SIG-M5 treated with dmso at 0.1 percent for 504 hours (cell line): ENCODE measurements at regions not wholly inside any gene's neighbourhood (a gene's known extent, or its start where the extent isn't known, plus 50 kb on each side); places are given as distances from the start of the nearest gene placed in this dataset.
"Not testable (repeated sequence)": the region's sequence is repeated elsewhere in the genome, so short reads cannot be mapped to it uniquely, and the experiment has no call there.

Source experiments
- DNase-seq: peaks from one replicate; lab custom pipeline; 2025; ENCODE audit not compliant: unreplicated experiment; lab: John Stamatoyannopoulos, UW

DNA sequence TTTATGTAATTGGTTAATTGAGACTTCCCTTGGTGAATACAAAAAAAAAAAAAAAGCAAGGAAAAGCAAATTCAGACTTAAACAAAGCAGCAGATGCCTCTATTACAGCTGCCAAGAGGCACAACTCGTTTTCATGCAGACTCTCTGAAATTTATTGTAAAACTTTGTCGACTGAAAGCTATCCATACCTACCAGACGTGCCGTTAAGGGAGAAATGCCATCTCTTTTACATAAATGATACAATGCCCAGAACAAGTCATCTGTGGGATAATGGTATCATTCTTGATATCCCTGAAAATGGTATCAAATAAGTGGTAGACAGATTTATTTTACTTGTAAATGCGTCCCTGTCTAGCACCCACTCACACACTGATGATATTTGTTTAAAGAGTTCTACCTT lies 724.2 kb downstream of the NSUN3 start:
- DNase-seq: no peak

DNA sequence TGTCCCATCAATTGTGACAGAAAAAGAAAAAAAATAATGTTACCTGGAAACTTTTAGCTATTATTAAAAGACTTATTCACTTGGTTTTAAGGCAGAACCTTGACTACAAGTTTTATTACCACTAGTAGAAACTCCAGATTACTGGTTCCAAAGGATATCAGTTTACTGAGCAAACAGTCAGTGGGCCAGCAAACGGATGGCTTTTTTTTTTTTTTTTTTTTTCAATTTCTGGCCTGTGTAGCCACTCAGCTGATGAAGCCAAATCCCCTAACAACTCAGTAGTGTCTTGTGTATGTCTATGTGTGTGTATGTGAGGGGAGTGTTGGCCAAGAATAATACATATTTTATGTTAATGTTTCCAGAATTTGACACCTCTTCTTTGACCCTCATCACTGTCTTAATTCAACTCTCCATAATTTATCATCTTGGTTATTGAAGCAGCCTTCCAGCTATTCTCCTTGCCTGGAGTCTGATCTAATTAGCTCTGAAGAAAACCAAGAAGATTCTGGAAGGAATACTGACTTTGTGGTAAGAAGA lies 724.9 kb downstream of the NSUN3 start:
- no peak for DNase-seq

- peak; percentile 51 for DNase-seq
Measured at GRCh38 chr3:94794563-94794962, 731.7 kb downstream of the NSUN3 start.

GRCh38 chr3:94799420-94800060 lies 736.7 kb downstream of the NSUN3 start:
- DNase-seq: no peak

GRCh38 chr3:94811836-94812235 lies 749.0 kb downstream of the NSUN3 start:
- DNase-seq: peak; percentile 20

GRCh38 chr3:94821241-94821640 lies 758.4 kb downstream of the NSUN3 start:
- DNase-seq: no peak

DNA sequence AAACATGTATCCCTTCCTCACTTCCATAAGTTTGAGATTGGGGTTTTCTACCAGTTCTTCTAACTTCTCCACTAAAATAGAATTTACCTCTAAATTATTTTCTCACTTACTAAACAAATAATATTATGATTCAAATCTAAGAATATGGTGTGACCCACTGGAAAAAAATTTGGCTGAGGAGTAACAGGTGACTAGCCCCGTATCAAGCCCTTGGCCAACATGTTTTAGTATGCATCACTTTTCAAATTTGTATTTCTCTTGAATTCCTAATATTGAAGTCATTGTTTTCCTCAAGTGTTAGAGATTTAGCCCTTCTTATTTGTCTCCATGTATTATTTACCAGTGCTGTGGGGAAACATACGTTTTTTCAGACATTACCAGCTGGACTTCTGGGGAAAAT lies 759.4 kb downstream of the NSUN3 start:
- DNase-seq: no peak

GRCh38 chr3:94846251-94846650 lies 783.4 kb downstream of the NSUN3 start:
- DNase-seq: not testable (repeated sequence)

DNA sequence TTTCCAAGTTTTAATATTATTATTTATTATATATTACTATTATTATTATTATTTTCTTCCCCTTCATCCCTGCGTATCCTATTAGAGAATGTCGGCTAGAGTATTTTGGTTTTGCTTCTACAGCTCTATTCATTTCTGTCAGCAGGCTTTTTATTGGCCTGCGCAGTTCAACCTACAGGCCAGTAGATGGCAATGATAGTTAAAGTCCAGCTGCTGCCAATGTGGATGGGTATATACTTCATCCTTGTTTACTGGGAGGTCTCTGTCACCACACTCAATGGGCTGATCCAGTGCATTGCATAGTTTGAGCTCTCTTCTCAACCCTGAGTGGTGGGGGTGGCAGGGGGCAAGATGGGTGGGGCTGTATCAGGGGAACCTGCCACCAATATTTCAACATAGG lies 799.8 kb downstream of the NSUN3 start:
- DNase-seq: peak; percentile 34

DNA sequence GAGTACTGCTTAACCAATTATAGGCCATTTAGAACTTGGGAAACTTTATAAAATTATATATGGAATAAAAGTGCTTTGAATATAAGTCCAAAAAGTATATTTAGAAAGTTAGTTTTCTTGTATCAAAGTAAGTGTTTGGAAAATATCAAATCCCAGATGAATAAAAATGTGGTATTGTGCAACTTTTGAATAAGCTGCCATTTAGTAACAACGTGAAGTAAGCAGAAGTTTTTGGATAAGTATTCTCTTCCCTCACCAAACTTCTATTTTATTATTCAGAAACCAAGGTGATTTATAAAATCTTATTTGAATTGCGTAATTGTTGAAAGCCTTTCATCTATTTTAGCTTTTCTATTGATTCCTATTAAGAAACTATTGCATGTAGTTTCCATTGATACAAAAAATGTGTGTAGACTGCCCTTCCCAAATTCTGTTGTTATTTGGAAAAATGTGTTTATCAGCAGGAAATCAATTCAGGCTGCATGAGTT lies 806.2 kb downstream of the NSUN3 start:
- DNase-seq: no peak

DNA sequence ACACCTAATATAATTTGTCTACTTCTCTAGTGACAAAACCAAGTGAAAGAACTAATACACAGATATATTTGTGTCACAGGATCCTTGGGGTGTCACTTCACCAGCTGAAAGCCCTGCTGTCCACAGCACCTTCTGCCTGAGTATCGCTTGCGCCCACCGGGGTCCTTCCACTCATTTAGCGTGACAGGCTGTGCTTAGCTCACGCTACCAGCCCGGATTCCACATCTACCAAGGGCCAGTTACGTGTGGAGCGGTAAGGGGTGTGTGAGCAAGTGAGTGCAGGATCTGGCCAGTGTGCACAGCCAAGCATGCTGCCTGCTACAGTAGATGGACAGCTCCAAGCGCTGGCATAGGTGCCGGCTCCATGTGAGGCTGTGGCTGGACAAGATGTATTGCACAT lies 810.9 kb downstream of the NSUN3 start:
- DNase-seq: no peak

- no peak for DNase-seq
Measured at GRCh38 chr3:94875149-94875548, 812.3 kb downstream of the NSUN3 start.

DNA sequence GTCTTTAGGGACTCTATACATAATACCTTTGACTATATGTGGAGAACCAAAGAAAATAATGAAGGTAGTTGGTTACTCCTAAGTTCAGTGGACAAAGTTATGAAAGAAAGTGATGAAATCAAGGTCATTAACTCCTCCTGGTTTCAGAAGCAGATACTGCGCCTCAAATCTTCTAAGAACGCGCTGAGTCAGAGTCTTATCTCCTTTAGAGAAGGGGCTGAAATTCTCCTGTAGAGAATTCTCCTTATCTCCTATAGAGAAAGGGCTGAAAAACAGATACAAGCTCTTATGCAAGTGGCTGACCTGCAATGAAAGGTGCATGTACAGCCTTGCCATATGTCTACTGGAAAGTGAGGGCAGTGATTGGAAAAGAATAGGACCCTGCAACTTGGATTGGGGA lies 824.2 kb downstream of the NSUN3 start:
- DNase-seq: no peak

DNA sequence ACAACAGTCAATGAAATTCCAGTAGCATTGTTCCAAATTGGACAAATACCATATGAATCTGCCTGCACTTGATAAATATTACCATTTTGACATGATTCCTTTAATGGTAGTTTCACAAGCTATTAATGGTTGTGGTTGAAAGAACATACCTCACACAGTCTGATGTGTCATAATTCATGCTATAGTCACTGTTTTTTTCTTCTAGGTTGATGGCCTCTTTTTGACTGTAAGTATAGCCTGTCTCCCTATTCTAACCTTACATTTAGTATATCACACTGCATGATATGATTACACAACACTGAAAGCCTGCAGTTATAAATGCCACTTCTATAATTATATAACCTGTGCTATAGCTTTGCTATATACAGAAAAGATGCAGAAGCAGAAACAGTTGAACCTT lies 834.1 kb downstream of the NSUN3 start:
- no peak for DNase-seq

GRCh38 chr3:94904156-94904674 lies 841.4 kb downstream of the NSUN3 start:
- no peak for DNase-seq

GRCh38 chr3:94909726-94910125 lies 846.9 kb downstream of the NSUN3 start:
- no peak for DNase-seq

DNA sequence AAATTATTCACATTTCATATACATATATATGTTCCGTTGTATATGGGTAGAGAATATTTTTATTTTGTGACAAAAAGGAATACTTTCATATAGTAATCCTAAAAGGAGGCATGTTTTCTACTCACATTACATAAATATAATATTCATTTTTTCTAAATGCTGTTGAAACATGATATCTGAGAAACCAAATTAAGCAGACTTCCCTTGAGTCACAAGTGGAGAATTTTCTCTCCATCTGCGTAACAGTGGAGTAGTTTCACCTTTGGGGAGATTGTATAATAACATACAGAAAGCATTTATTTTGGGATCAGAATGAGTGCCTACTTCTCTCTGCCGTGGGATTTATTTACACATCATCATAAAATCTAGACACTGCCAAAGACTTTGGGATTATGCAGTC lies 849.8 kb downstream of the NSUN3 start:
- DNase-seq: no peak

- no peak for DNase-seq
Measured at GRCh38 chr3:94927175-94927574, 864.3 kb downstream of the NSUN3 start.

- peak; percentile 75 for DNase-seq
Measured at GRCh38 chr3:94928921-94929320, 866.1 kb downstream of the NSUN3 start.

GRCh38 chr3:94935738-94936580 lies 873.1 kb downstream of the NSUN3 start:
- peak; percentile 13 for DNase-seq

DNA sequence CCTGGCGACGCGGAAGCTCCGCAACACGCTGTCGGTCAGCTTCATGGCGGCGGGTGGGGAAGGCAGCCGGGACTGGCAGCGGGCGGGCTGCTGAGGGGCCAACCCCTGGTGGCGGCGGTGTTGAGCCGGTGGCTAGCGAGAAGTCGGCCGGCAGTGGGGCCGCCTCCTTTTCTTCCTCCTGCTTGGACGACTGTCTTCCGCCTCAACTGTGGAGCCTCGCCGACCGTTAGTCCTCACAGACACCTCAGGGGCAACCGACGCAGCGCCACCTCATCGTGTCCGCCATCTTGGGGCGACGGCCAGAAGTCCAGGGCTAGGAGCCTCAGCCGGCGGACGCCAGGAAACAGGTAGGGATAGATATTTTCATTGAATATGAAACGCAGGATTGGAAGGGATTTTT lies 875.1 kb downstream of the NSUN3 start:
- no peak for DNase-seq

- no peak for DNase-seq
Measured at GRCh38 chr3:94946683-94947082, 883.8 kb downstream of the NSUN3 start.
